HepG2 (cell line): ENCODE measurements at regions not wholly inside any gene's neighbourhood (a gene's known extent, or its start where the extent isn't known, plus 50 kb on each side); places are given as distances from the start of the nearest gene placed in this dataset.

Source experiments
- CBX5 ChIP-seq: sonication (generic); formaldehyde crosslinking; IDR thresholded peaks from 2 replicates; pipeline ENCODE4 v1.4.0; 2020; ENCODE audit warnings: missing genetic modification reagents, borderline replicate concordance
- CHCHD3 ChIP-seq: sonication (generic); formaldehyde crosslinking; IDR thresholded peaks from 2 replicates; pipeline ENCODE4 v1.8.0; 2022; ENCODE audit warnings: mild to moderate bottlenecking, missing genetic modification reagents, moderate library complexity
- MEIS2 ChIP-seq: sonication (generic); formaldehyde crosslinking; IDR thresholded peaks from 2 replicates; pipeline ENCODE4 v1.9.0; 2021; ENCODE audit warnings: mild to moderate bottlenecking, missing genetic modification reagents
- NCOR1 ChIP-seq: fragments of 200-600 bp; sonication (generic); IDR thresholded peaks from 2 replicates; pipeline ENCODE4 v1.7.0; 2017; ENCODE audit warnings: antibody characterized with exemption, low read length, borderline replicate concordance
- POLR2A ChIP-seq, 2 experiments: IDR thresholded peaks; 2 replicates each; pipeline ENCODE4 v1.6.1; 2011; ENCODE audit warnings: low read depth in 2 of 2, low read length in 2 of 2, mild to moderate bottlenecking in 1 of 2, moderate library complexity in 1 of 2; ENCODE audit not compliant: insufficient read depth in 1 of 2
- THAP11 ChIP-seq: IDR thresholded peaks from 2 replicates; pipeline ENCODE4 v1.6.1; 2016; ENCODE audit warnings: missing biosample characterization, missing genetic modification reagents
- TF ChIP-seq, protein P1 (sequence below): IDR thresholded peaks from 2 replicates; pipeline ENCODE4 v1.6.1; 2016; ENCODE audit warnings: missing compliant biosample characterization, missing genetic modification reagents, borderline replicate concordance

DNA sequence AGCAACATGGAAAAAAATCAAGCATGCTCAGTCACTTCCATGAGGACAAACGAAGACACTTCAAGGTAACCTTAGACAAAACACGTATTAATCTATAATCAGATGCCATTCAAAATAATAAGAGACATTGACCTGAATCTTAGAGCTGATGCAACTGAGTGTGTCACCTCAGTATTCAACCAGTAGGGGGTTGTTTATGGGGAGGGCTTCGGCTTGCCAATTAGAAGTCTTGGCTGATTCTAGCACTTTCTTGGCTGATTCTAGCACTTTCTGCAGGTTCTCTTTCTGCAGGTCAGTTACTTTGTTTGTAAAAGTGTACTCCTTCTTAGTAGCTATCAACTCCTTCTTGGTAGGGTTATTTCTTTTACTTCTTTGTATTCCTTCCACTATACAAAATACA, 317.6 kb downstream of the ENC1 start:
- TF ChIP-seq CHCHD3 (CRISPR knock-in tag): no peak
- no peak for TF ChIP-seq NCOR1
- no peak for TF ChIP-seq CBX5
- TF ChIP-seq MEIS2 (CRISPR knock-in tag): no peak
- TF ChIP-seq POLR2A (IDR thresholded peaks at IDR 0.05; ENCODE audit: insufficient read depth in 1 of 2, low read depth in 2 of 2, low read length in 2 of 2): no peak
- TF ChIP-seq THAP11 (CRISPR knock-in tag): no peak
- TF ChIP-seq, protein P1, sequence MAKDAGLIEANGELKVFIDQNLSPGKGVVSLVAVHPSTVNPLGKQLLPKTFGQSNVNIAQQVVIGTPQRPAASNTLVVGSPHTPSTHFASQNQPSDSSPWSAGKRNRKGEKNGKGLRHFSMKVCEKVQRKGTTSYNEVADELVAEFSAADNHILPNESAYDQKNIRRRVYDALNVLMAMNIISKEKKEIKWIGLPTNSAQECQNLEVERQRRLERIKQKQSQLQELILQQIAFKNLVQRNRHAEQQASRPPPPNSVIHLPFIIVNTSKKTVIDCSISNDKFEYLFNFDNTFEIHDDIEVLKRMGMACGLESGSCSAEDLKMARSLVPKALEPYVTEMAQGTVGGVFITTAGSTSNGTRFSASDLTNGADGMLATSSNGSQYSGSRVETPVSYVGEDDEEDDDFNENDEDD (CRISPR knock-in tag): no peak
